Epithelial cell of proximal tubule (primary cell): ENCODE measurements at regions not wholly inside any gene's neighbourhood (a gene's known extent, or its start where the extent isn't known, plus 50 kb on each side); places are given as distances from the start of the nearest gene placed in this dataset.

Experiments
- DNase-seq: peaks from one replicate; pipeline ENCODE4 v3.0.0-alpha.2; 2011; ENCODE audit warnings: low read depth
- H3K4me3 ChIP-seq: 2 replicates; pipeline ENCODE4 v1.5.1; 2011; ENCODE audit warnings: low read depth, mild to moderate bottlenecking, low read length
- TF ChIP-seq, protein P1 (sequence below): conservative IDR thresholded peaks from 2 replicates; pipeline ENCODE4 v1.5.1; 2012; ENCODE audit warnings: low read depth, mild to moderate bottlenecking, low read length

DNA sequence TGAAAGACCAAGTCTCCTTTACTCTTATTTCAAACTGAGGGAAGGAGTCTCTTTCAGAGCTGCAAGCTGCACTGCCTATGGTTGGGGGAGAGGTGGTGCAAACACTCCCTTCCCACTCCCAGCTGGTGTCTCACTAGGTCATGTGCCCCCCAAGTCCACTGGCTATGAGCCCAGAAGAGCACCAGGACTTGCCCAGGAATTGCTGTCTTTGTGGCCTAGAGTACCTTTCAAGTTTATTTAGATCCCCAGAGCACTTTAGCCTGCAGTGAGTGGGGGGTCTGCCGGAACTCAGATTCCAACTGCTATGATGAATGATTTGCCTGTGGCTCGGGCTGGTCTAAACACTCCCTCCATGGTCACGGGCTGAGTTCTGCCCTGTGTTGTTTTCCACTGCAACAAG, 192.6 kb upstream of the CITED2 start:
- no peak overlapping the region for H3K4me3 ChIP-seq
- no peak for DNase-seq
- TF ChIP-seq, protein P1, sequence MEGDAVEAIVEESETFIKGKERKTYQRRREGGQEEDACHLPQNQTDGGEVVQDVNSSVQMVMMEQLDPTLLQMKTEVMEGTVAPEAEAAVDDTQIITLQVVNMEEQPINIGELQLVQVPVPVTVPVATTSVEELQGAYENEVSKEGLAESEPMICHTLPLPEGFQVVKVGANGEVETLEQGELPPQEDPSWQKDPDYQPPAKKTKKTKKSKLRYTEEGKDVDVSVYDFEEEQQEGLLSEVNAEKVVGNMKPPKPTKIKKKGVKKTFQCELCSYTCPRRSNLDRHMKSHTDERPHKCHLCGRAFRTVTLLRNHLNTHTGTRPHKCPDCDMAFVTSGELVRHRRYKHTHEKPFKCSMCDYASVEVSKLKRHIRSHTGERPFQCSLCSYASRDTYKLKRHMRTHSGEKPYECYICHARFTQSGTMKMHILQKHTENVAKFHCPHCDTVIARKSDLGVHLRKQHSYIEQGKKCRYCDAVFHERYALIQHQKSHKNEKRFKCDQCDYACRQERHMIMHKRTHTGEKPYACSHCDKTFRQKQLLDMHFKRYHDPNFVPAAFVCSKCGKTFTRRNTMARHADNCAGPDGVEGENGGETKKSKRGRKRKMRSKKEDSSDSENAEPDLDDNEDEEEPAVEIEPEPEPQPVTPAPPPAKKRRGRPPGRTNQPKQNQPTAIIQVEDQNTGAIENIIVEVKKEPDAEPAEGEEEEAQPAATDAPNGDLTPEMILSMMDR, result no peak

DNA sequence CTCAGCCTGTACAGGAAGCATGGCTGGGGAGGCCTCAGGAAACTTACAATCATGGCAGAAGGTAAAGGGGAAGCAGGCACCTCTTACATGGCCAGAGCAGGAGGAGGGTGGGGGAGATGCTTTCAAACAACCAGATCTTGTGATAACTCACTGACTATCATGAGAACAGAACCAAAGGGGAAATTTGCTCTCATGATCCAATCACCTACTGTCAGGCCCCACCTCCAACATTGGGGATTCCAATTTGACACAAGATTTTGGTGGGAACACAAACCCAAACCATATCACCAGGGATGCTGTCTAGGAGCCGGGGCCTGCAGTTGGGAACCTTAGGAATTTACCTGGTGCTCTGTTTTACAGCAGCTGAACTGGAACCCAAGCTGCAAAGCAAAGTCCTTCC, 191.1 kb upstream of the CITED2 start:
- TF ChIP-seq, protein P1, result no peak
- H3K4me3 ChIP-seq, result no peak overlapping the region
- no peak for DNase-seq

DNA sequence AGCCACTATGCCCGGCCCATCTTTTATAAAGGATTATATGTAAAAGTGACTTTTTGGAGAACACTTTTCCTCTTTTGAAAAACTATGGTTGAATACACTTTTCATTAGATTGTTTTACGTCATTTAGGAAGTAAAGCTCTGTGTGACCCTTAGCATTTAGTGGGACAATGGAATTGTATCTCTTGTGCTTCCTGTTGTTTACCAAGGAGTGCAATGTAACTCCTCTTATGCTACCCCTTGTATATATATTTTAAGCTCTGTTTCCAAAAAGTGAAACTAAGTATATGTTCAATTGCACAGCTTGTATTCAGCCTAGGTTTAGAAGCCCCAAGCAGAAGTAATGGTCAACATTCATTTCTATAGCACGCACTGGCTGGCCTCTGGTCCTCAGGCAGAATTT, 183.1 kb upstream of the CITED2 start:
- no peak overlapping the region for H3K4me3 ChIP-seq
- TF ChIP-seq, protein P1, result no peak
- DNase-seq, result no peak

DNA sequence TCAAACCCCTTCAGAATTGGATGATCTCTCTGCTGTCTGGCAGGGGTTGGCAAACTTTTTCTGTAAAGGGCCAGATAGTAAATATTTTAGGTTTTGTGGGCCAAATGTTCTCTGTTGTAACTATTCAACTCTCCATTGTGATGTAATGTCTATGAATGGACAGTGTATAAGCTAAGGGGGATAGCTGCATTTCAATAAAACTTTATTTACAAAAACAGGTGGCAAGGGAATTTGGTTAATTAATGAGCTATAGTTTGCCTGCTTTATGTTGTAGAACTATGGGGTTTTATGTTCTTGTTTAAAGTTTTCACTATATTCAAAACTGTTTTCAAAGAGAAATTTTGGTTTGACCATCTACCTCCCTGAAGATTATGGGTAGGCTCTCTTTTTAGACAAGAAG, 182.1 kb upstream of the CITED2 start:
- TF ChIP-seq, protein P1, result no peak
- H3K4me3 ChIP-seq, result no peak overlapping the region
- no peak for DNase-seq

DNA sequence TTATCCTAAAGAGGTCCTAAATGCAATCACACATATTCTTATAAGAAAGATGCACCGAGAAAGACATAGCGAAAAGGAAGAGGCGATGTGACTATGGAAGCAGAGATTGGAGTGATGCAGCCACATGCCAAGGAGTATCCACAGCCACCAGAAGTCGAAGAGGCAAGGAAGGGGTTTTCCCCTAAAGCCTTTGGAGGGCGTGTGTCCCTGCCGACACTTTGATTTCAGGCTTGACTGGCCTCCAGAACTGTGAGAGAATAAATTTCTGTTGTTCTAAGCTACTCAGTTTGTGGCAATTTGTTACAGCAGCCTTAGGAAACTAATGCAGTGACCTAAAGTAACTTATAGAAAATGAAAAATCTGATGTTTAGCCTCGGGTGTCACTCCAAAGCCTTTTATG, 179.5 kb upstream of the CITED2 start:
- TF ChIP-seq, protein P1, result no peak
- H3K4me3 ChIP-seq, result no peak overlapping the region
- no peak for DNase-seq

DNA sequence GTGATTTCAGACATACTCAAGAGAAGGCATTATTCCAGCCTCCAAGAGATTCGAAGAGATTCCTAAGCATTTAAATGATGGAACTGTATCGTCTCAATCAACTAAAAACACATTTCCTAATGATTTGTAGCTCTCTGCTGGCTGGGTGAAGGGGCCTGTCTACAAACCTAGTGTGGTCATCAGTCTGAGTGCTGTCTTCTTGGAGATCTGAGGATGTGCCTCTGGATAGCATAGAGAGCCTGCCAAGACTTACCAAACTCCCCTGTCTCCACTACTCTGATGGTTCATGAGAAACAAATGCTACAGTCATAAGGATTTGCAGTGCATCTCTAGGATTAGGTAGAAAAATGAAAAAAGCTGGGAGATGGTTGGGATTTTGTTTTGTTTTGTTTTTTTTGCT, 176.9 kb upstream of the CITED2 start:
- H3K4me3 ChIP-seq, result no peak overlapping the region
- TF ChIP-seq, protein P1, result no peak
- DNase-seq, result no peak

DNA sequence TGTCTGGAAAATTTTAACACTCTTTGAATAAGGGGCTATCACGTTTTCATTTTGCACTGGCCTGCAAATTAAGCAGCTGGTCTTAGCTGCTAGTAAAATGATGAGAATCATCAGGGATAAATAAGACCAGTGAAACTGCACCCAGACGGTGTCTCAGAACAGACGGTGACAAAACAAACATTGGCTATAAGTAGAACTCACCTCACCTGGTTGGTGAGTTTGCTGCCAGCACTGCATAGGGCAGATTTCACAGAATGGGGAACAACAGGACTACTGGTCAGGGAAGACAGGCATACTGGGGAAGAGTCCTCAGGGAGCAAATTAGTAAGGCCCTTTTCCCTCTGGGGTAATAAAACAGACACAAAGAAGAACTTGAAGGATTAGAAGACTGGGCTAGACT, 175.9 kb upstream of the CITED2 start:
- TF ChIP-seq, protein P1, result no peak
- H3K4me3 ChIP-seq, result no peak overlapping the region
- no peak for DNase-seq
